Colonic mucosa (tissue), 4 donors: ENCODE measurements at regions not wholly inside any gene's neighbourhood (a gene's known extent, or its start where the extent isn't known, plus 50 kb on each side); places are given as distances from the start of the nearest gene placed in this dataset.
A peak's percentile ranks its signal among the peaks of the same experiment; 100 is the strongest.

Experiments used
- DNase-seq: peaks from one replicate; pipeline ENCODE4 v3.0.0-alpha.2; 2020
- H3K27ac ChIP-seq: fragments of 200-600 bp; one replicate; pipeline ENCODE4 v1.8.0; 2021
- H3K27me3 ChIP-seq: fragments of 200-600 bp; one replicate; pipeline ENCODE4 v1.8.0; 2021
- H3K36me3 ChIP-seq: fragments of 200-600 bp; one replicate; pipeline ENCODE4 v1.8.0; 2021
- H3K4me1 ChIP-seq: fragments of 200-600 bp; one replicate; pipeline ENCODE4 v1.8.0; 2021; ENCODE audit warnings: mild to moderate bottlenecking
- H3K4me3 ChIP-seq: fragments of 200-600 bp; one replicate; pipeline ENCODE4 v1.8.0; 2021
- H3K9ac ChIP-seq, 2 donors: one replicate each; pipeline ENCODE4 v1.7.0; 2013; ENCODE audit warnings: control low read depth in 2 of 2, low read depth in 2 of 2, low read length in 2 of 2
- H3K9me3 ChIP-seq: fragments of 200-600 bp; one replicate; pipeline ENCODE4 v1.8.0; 2021
- CTCF ChIP-seq: fragments of 200-600 bp; IDR thresholded peaks from one replicate; pipeline ENCODE4 v1.8.0; 2022; ENCODE audit warnings: antibody characterized with exemption, mild to moderate bottlenecking
- intact Hi-C: fragments of 100-400 bp; cut with DNase I; formaldehyde crosslinking; loops from one replicate; pipeline ENCODE4 v1.14.1; 2022
- donor health status: healthy.
- donor health status: DM: no; HTN: no; CAD: no.
- donor health status: DM: no; HTN: no; CAD: no.

GRCh38 chr20:60300374-60300773 is 342.2 kb downstream of the CDH26 start:
- no peak overlapping the region for H3K9ac ChIP-seq
- no peaks in the 10 kb centered on the region for H3K4me1 ChIP-seq
- DNase-seq: peak; percentile 19
- no peaks in the 10 kb centered on the region for H3K27me3 ChIP-seq
- no peak overlapping the region for H3K4me3 ChIP-seq
- H3K27ac ChIP-seq: no peak overlapping the region
- intact Hi-C loops: no loop called here
- H3K36me3 ChIP-seq: no peaks in the 10 kb centered on the region
- no peaks in the 10 kb centered on the region for H3K9me3 ChIP-seq
- TF ChIP-seq CTCF: no peak

- intact Hi-C loops: no loop called here
Measured at GRCh38 chr20:60302875-60303274, 344.7 kb downstream of the CDH26 start.

GRCh38 chr20:60304026-60304590 is 345.9 kb downstream of the CDH26 start:
- no peak for DNase-seq
- TF ChIP-seq CTCF: no peak
- no peaks in the 10 kb centered on the region for H3K27me3 ChIP-seq
- no peaks in the 10 kb centered on the region for H3K9me3 ChIP-seq
- H3K4me1 ChIP-seq: no peaks in the 10 kb centered on the region
- no peak overlapping the region for H3K9ac ChIP-seq
- intact Hi-C loops: no loop called here
- H3K4me3 ChIP-seq: no peak overlapping the region
- H3K27ac ChIP-seq: no peak overlapping the region
- no peaks in the 10 kb centered on the region for H3K36me3 ChIP-seq

More at GRCh38 chr20:60302875-60303274, 344.7 kb downstream of the CDH26 start:
- no peak for DNase-seq
- H3K27ac ChIP-seq: no peak overlapping the region
- no peak overlapping the region for H3K9ac ChIP-seq
- no peaks in the 10 kb centered on the region for H3K4me1 ChIP-seq
- H3K27me3 ChIP-seq: no peaks in the 10 kb centered on the region
- TF ChIP-seq CTCF: no peak
- no peak overlapping the region for H3K4me3 ChIP-seq
- H3K36me3 ChIP-seq: no peaks in the 10 kb centered on the region
- no peaks in the 10 kb centered on the region for H3K9me3 ChIP-seq

- no peak overlapping the region for H3K4me3 ChIP-seq
- H3K9me3 ChIP-seq: no peaks in the 10 kb centered on the region
- no peak for DNase-seq
- no peaks in the 10 kb centered on the region for H3K4me1 ChIP-seq
- H3K27me3 ChIP-seq: no peaks in the 10 kb centered on the region
- no peak overlapping the region for H3K27ac ChIP-seq
- TF ChIP-seq CTCF: no peak
- no peak overlapping the region for H3K9ac ChIP-seq
- H3K36me3 ChIP-seq: no peaks in the 10 kb centered on the region
- intact Hi-C loops: no loop called here
Measured at GRCh38 chr20:60304931-60305330, 346.7 kb downstream of the CDH26 start.

- Histone ChIP-seq H3K4me3 (no peak overlapping the region), H3K27me3 (no peaks in the 10 kb centered on the region), H3K9ac (no peak overlapping the region), H3K36me3 (no peaks in the 10 kb centered on the region), H3K4me1 (no peaks in the 10 kb centered on the region), H3K27ac (no peak overlapping the region), H3K9me3 (no peaks in the 10 kb centered on the region)
- TF ChIP-seq CTCF: no peak
- intact Hi-C loops: no loop called here
- no peak for DNase-seq
Measured at GRCh38 chr20:60306105-60306504, 347.9 kb downstream of the CDH26 start.
